GM12878 (cell line): ENCODE measurements at regions not wholly inside any gene's neighbourhood (a gene's known extent, or its start where the extent isn't known, plus 50 kb on each side); places are given as distances from the start of the nearest gene placed in this dataset.

Experiments used
- CEBPB ChIP-seq, 2 experiments: fragments of 150-350 bp in 1 of 2; IDR thresholded peaks; 2 replicates each; pipeline ENCODE4 v1.6.1; 2012 to 2014; ENCODE audit warnings: low read depth in 2 of 2, low read length in 2 of 2, borderline replicate concordance in 1 of 2, inconsistent platforms in 1 of 2
- CREB1 ChIP-seq: IDR thresholded peaks from 2 replicates; pipeline ENCODE4 v1.6.1; 2012; ENCODE audit warnings: low read depth, mild to moderate bottlenecking, inconsistent platforms
- KAT2A ChIP-seq: conservative IDR thresholded peaks from 2 replicates; pipeline ENCODE4 v1.6.1; 2011; ENCODE audit warnings: low read depth, low read length; ENCODE audit not compliant: control insufficient read depth
- RCOR1 ChIP-seq: conservative IDR thresholded peaks from 2 replicates; pipeline ENCODE4 v1.6.1; 2012; ENCODE audit warnings: low read depth, low read length, improper control_type of control experiment

GRCh38 chr10:47225928-47226645 is 73.9 kb upstream of the GDF10 start:
- TF ChIP-seq CREB1, result no peak
- TF ChIP-seq KAT2A, result no peak
- no peak for TF ChIP-seq RCOR1
- TF ChIP-seq CEBPB (IDR thresholded peaks at IDR 0.05; ENCODE audit: borderline replicate concordance in 1 of 2, low read depth in 2 of 2, low read length in 2 of 2), result no peak
